Stimulated activated CD8-positive, alpha-beta memory T cell treated with anti-CD3 and anti-CD28 coated beads, Interleukin-12 subunit alpha, Interleukin-12 subunit beta, amount 100 ng/mL, for 24 hours (primary cell): ENCODE measurements at regions not wholly inside any gene's neighbourhood (a gene's known extent, or its start where the extent isn't known, plus 50 kb on each side); places are given as distances from the start of the nearest gene placed in this dataset.

Experiments
- DNase-seq: peaks from one replicate; pipeline ENCODE4 v3.0.0-alpha.2; 2020; ENCODE audit errors: extremely low read depth

DNA sequence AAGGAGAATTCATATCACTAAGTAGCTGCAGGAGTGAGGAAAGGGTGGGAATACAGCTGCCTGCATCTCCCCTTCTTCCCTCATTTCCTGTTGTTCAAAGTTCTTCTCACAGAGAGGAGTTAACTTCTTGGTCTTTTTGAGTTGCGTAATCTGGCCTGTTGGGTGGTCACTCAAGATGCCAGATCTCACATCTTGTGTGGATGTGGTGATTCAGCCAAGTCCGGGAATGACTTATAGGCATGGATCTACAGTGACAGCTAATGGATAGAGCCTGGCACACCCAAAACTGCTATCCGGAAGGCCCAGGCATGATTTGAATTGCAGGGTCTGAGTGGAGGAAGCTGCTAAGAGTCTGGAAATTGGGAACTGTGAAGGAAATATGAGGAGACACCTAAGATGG lies 100.2 kb upstream of the SLC35B3 start:
- DNase-seq = no peak

DNA sequence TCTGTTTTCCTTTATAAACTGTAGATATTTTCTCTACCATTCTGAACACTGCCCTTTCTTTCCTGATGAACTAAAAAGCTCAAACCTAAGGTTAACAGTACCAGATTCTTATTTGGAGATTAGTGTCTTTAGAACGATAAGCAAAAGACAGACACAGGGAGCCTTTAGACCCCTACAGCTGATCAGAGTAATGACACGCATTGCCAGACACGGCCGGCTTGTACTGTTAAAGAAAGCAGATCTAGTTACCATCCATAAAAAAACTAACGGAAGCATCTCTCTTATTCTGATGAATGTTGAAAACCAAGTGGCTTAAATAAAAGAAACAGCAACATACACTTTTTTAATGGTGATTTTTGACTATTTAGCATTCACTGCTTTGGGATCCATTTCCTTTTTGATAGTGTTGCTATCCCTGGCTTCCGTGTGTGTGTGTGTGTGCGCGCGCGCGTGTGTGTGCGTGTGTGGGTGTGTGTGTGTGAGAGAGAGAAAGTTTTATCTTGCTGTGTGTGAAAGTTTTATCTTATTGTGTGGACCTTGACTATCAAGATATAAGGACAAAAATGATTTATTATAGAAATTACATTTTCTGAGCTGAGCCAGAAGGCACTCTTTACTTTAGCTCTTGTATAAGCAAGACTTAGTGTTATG lies 95.6 kb upstream of the SLC35B3 start:
- DNase-seq = no peak

DNA sequence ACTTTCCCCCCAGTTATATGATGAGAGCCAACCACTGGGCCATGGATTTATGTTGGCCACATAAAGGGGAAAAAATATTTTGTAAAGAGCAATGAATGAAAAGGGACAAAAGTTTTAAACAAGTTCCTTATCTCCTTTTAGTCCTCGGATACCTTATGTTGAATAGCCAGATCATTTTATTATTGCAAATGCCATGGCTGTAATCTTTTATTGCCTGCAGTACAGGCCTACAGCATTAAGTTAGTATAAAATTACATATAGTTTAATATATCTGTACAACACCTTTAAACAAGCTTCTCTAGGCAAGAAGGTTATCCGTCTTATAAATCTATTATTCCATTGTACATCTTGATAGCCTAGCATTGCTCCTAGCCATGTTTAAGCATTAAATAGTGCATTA lies 93.9 kb upstream of the SLC35B3 start:
- DNase-seq = no peak

DNA sequence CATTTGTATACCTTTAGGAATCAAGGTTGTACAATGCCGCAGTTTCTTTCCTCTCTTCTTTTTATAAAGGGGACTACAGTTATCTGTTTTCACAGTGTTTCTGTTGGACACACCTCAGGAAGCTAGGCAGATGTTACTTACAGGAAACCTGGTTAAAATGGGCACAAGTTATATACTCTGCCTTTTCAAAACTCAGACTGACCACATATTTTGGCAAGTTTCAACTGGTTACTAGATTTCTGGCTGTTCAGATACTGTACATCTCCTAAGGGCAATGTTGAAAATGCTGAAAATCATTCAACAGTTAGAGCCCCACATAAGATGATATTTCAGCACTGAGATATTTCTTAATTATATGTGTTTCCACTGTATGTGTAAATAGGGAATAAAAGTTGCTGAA lies 92.5 kb upstream of the SLC35B3 start:
- no peak for DNase-seq

DNA sequence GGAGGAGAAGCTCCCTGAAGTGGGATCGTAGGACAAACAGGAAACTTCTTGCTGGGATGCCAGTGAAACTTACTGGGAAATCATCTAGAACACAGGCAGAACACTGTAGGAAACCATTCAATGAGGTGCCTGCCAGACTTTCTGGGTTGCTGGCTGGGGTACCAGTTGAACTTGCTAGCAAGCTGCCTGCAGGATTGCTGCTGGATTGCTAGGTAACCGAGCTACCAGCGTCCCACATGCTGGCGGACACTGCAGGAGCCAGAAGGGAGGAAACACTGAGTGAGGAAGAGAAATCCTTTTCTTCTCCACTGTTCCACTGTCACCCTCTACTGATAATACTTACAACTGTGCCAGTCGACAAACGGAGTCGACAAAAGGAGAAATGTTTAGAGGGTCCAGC lies 91.3 kb upstream of the SLC35B3 start:
- DNase-seq = no peak

DNA sequence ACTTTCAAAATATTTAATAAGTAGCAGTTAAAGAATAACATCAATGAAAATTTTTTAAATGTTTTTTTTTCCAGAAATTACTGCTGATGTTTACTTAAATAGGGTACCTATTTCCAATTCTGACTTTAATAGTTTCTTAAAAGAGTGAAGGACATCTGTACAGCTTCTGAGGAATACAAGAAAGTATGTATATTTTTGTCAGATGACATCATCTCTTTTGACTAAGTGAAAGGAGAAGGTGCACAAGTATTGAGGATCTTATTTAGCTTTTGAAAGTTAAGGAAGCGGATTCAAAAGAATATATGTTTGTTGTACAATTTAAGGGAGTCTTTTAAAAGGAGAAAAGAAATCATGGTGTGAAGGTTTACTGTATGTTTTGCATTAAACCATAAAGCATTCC lies 90.0 kb upstream of the SLC35B3 start:
- no peak for DNase-seq

DNA sequence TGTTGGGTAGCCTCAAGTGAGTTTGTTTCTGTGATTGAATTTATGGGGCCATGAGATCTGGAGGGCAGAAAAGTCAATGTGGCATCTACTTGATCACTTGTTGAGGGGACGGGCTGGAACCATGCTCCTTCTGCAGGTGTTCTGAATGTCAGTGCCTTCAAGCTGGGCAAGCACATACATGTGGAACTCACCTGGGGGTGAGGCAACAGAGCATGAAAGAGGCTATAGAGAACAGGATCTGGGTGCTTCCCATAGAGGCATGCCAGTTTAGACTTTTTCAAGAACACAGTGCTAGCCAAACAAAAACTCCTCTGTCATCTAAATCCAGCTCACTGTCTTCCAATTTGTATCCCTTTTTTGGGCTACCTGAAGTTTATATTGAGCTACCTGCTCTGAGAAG lies 77.8 kb upstream of the SLC35B3 start:
- no peak for DNase-seq

DNA sequence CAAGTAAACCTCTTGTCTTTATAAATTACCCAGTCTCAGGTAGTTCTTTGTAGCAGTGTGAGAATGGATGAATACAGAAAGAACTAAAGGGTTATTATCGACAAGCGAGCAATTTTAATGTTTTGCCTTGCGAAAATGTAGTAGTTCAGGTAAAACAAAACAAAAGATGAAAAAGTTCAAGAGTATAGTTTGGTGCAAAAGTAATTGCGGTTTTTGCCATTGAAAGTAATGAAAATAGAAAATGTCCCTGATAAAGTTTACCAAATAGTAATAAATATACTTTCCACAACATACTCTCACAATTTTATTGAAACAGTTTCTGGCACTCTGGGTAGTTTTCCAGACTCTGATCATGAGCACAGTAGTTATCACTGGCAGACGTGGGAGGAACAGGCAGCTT lies 71.9 kb upstream of the SLC35B3 start:
- DNase-seq = no peak

DNA sequence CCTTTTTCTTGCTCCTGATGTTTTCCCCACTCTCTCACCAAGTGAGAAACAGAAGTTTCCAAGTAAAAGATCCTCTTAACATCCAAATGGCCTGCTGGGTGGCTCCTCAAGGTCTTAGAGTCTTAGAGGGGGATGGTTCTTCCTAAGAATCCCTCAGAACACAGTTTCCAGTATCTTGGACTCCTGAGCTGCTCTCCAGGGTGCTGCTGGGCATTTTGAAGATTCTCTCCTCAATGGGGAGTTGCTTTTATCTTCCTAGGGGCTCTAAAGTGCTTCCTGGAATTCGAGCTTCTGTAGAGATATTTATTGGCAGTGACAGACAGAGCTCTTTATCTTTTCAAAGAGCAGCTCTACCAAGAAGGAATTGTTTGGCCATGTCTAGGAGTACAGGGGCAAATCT lies 70.8 kb upstream of the SLC35B3 start:
- DNase-seq = no peak

DNA sequence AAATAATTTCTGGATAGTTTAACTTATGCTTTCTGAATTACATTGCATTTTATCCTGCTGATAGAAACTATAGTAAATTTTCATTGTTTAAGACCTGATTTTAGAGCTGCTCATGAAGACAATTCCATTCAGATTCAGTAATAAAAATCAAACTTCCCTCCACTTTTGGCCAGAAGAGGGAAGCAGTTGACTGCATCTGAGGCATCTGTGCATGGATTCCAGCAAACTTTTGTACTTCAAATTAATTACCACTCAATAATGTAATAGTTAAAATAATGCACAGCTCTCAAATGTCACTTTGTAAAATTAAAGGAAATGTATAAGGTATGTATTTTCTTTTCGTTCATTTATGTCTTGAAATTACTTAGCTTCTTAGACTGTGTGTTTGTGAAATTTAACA lies 64.2 kb upstream of the SLC35B3 start:
- DNase-seq = no peak

DNA sequence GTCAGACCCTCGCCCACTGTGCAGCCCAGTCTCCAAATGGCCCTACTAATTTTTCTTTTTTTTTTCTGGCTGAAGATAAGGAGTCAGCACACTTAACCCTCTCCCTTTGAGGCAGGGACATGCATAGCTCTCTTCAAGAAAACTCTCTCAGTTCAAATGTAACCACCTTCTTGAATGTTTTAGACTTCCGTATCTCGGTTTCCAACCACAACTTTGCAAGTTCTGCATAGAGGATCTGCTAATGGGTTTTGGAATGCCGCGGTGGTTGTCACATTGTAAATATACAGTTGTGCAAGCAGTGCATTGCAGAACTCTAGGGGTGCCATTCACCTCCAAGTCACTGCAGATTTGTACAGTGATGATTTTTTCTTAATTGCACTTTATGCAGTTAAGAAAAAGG lies 59.4 kb upstream of the SLC35B3 start:
- DNase-seq = no peak

DNA sequence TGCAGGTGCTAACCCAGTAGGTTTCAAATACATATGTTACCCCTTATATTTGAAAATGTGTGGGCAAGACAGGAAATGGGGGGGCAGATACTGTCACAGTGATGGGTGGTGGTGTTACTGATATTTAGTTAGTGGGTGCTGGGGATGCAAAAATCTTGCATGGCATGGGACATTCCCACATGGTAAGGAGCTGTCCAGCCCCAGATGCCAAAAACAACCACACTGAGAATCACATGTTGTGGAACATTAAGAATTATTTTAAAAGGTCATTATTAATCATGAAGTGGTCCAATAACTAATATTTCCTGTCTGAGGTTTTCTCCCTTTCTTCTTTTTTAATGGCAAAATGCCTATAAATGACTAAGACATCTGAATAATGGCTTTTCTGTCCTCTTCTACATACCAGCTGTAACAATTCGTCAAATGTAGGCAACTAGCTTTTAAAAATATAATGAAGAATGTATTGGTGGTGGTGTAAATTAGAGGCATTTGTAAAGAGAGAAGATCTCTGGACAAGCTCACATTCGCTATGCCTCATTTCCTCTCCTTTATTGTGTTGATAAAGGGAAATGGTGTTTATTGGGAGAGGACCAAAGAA lies 57.3 kb upstream of the SLC35B3 start:
- no peak for DNase-seq
